22Rv1 (cell line): ENCODE measurements at regions not wholly inside any gene's neighbourhood (a gene's known extent, or its start where the extent isn't known, plus 50 kb on each side); places are given as distances from the start of the nearest gene placed in this dataset.

Experiments used
- H3K27ac ChIP-seq: fragments of 450-650 bp; 2 replicates; pipeline ENCODE4 v1.5.1; 2017
- CTCF ChIP-seq: fragments of 450-650 bp; IDR thresholded peaks from 2 replicates; pipeline ENCODE4 v1.5.1; 2017; ENCODE audit warnings: mild to moderate bottlenecking
- ZFX ChIP-seq: fragments of 450-650 bp; IDR thresholded peaks from 2 replicates; pipeline ENCODE4 v1.6.1; 2017; ENCODE audit warnings: antibody characterized with exemption, borderline replicate concordance

GRCh38 chr14:87800216-87800615 lies 192.8 kb downstream of the GALC start:
- no peak for TF ChIP-seq ZFX
- TF ChIP-seq CTCF = no peak

GRCh38 chr14:87799400-87799799 lies 193.6 kb downstream of the GALC start:
- no peak overlapping the region for H3K27ac ChIP-seq
- TF ChIP-seq ZFX (no peak), CTCF (no peak)

More at GRCh38 chr14:87800216-87800615, 192.8 kb downstream of the GALC start:
- no peak overlapping the region for H3K27ac ChIP-seq

GRCh38 chr14:87797001-87797400 lies 196.0 kb downstream of the GALC start:
- no peak overlapping the region for H3K27ac ChIP-seq
- TF ChIP-seq ZFX = no peak
- TF ChIP-seq CTCF = no peak

- TF ChIP-seq CTCF (no peak), ZFX (no peak)
- H3K27ac ChIP-seq = no peak overlapping the region
These were observed 198.4 kb downstream of the GALC start for GRCh38 chr14:87794561-87794960.

GRCh38 chr14:87785897-87786296 lies 207.1 kb downstream of the GALC start:
- TF ChIP-seq ZFX (no peak), CTCF (no peak)
- no peak overlapping the region for H3K27ac ChIP-seq

GRCh38 chr14:87784386-87784785 lies 208.6 kb downstream of the GALC start:
- H3K27ac ChIP-seq = no peak overlapping the region
- no peak for TF ChIP-seq ZFX
- TF ChIP-seq CTCF = no peak

GRCh38 chr14:87783071-87783470 lies 209.9 kb downstream of the GALC start:
- no peak overlapping the region for H3K27ac ChIP-seq
- TF ChIP-seq ZFX = no peak

GRCh38 chr14:87772854-87773253 lies 220.1 kb downstream of the GALC start:
- no peak for TF ChIP-seq CTCF
- TF ChIP-seq ZFX = no peak

More at GRCh38 chr14:87772854-87773253, 220.1 kb downstream of the GALC start:
- no peak overlapping the region for H3K27ac ChIP-seq
